IMR-90 (cell line): ENCODE measurements at regions not wholly inside any gene's neighbourhood (a gene's known extent, or its start where the extent isn't known, plus 50 kb on each side); places are given as distances from the start of the nearest gene placed in this dataset.

Experiments used
- ATAC-seq: fragments of 200-7000 bp; cut with Tn5 transposase; 2 replicates; pipeline ENCODE4 v1.9.1; 2020; ENCODE audit warnings: low read depth, mild to moderate bottlenecking, moderate library complexity
- BruUV-seq: library from RNA; stranded (reverse); fragments of 400-500 nt; replicated peaks from 2 replicates; lab custom pipeline; 2021; lab: Mats Ljungman, UMichigan
- CTCF ChIA-PET: fragments of 300-600 bp; formaldehyde crosslinking; extraction: SDS; loops from one replicate; lab custom pipeline; 2021; ENCODE audit warnings: antibody characterized with exemption; lab: Yijun Ruan, JAX
- POLR2A ChIA-PET: fragments of 300-600 bp; sonication (Branson Sonifier 250); formaldehyde crosslinking; loops from one replicate; lab custom pipeline; 2022; ENCODE audit warnings: antibody characterized with exemption; ENCODE audit not compliant: unreplicated experiment; lab: Charles Lee
- DNase-seq: peaks from one replicate; pipeline ENCODE4 v3.0.0; 2013
- H2AFZ ChIP-seq: replicated peaks from 2 replicates; pipeline ENCODE3; 2013; ENCODE audit warnings: low read length, mild to moderate bottlenecking; ENCODE audit not compliant: poor library complexity
- H2AK5ac ChIP-seq: 2 replicates; pipeline ENCODE4 v1.6.1; 2013; ENCODE audit warnings: low read depth, low read length, inconsistent platforms
- H2AK9ac ChIP-seq: replicated peaks from 2 replicates; pipeline ENCODE3; 2013; ENCODE audit warnings: mild to moderate bottlenecking, low read depth, low read length, moderate library complexity; ENCODE audit not compliant: poor library complexity
- H2BK120ac ChIP-seq: 2 replicates; pipeline ENCODE4 v1.6.1; 2013; ENCODE audit warnings: low read depth, low read length, inconsistent platforms
- H2BK15ac ChIP-seq: 3 replicates; pipeline ENCODE4 v1.6.1; 2013; ENCODE audit warnings: low read depth, low read length, inconsistent platforms
- H2BK20ac ChIP-seq: 2 replicates; pipeline ENCODE4 v1.6.1; 2013; ENCODE audit warnings: low read depth, mild to moderate bottlenecking, inconsistent platforms, low read length, moderate library complexity
- H2BK5ac ChIP-seq: 2 replicates; pipeline ENCODE4 v1.6.1; 2013; ENCODE audit warnings: mild to moderate bottlenecking, low read depth, low read length, inconsistent platforms; ENCODE audit not compliant: poor library complexity, severe bottlenecking
- H3K14ac ChIP-seq: replicated peaks from 2 replicates; pipeline ENCODE4 v1.6.1; 2013; ENCODE audit warnings: low read depth, low read length, inconsistent platforms
- H3K18ac ChIP-seq: 2 replicates; pipeline ENCODE4 v1.6.1; 2013; ENCODE audit warnings: low read depth, low read length, control low read depth
- H3K23ac ChIP-seq: 2 replicates; pipeline ENCODE4 v1.6.1; 2013; ENCODE audit warnings: low read depth, low read length, inconsistent platforms
- H3K27ac ChIP-seq: 2 replicates; pipeline ENCODE4 v1.5.1; 2013; ENCODE audit warnings: mild to moderate bottlenecking, control low read depth, low read length; ENCODE audit not compliant: insufficient read depth
- H3K27me3 ChIP-seq: 2 replicates; pipeline ENCODE4 v1.6.1; 2013; ENCODE audit warnings: low read length; ENCODE audit not compliant: control insufficient read depth, insufficient read depth
- H3K36me3 ChIP-seq: 2 replicates; pipeline ENCODE4 v1.6.1; 2013; ENCODE audit warnings: low read length, mixed read lengths; ENCODE audit not compliant: control insufficient read depth, insufficient read depth
- H3K4ac ChIP-seq: 2 replicates; pipeline ENCODE4 v1.6.1; 2013; ENCODE audit warnings: low read depth, low read length, inconsistent platforms
- H3K4me1 ChIP-seq: 2 replicates; pipeline ENCODE4 v1.6.1; 2013; ENCODE audit warnings: low read length, mixed read lengths; ENCODE audit not compliant: control insufficient read depth, insufficient read depth
- H3K4me2 ChIP-seq: 2 replicates; pipeline ENCODE4 v1.6.1; 2013; ENCODE audit warnings: low read depth, mild to moderate bottlenecking, control low read depth, low read length, moderate library complexity
- H3K4me3 ChIP-seq: 2 replicates; pipeline ENCODE4 v1.5.1; 2013; ENCODE audit warnings: low read depth, mild to moderate bottlenecking, control low read depth, low read length, moderate library complexity; ENCODE audit not compliant: insufficient read depth
- H3K56ac ChIP-seq: 2 replicates; pipeline ENCODE4 v1.6.1; 2013; ENCODE audit warnings: low read length, inconsistent platforms; ENCODE audit not compliant: insufficient read depth; ENCODE audit errors: extremely low read depth
- H3K79me1 ChIP-seq, 2 experiments: 2 replicates each; pipeline ENCODE4 v1.6.1; 2013; ENCODE audit warnings: low read length in 2 of 2, inconsistent platforms in 1 of 2, low read depth in 1 of 2
- H3K9ac ChIP-seq: 2 replicates; pipeline ENCODE4 v1.6.1; 2013; ENCODE audit warnings: low read depth, low read length, control low read depth
- H3K9me1 ChIP-seq: 2 replicates; pipeline ENCODE4 v1.6.1; 2013; ENCODE audit warnings: low read length, inconsistent platforms; ENCODE audit not compliant: insufficient read depth
- H3K9me3 ChIP-seq: 2 replicates; pipeline ENCODE4 v1.6.1; 2013; ENCODE audit warnings: low read length; ENCODE audit not compliant: control insufficient read depth, insufficient read depth
- H4K20me1 ChIP-seq: 2 replicates; pipeline ENCODE4 v1.6.1; 2013; ENCODE audit warnings: low read length, inconsistent platforms; ENCODE audit not compliant: insufficient read depth
- H4K5ac ChIP-seq: 2 replicates; pipeline ENCODE4 v1.6.1; 2013; ENCODE audit warnings: mild to moderate bottlenecking, low read depth, low read length, control low read depth
- H4K8ac ChIP-seq, 2 experiments: 2 replicates each; pipeline ENCODE4 v1.6.1; 2013; ENCODE audit warnings: low read depth in 2 of 2, low read length in 2 of 2, control low read depth in 1 of 2, inconsistent platforms in 1 of 2
- H4K91ac ChIP-seq: 2 replicates; pipeline ENCODE4 v1.6.1; 2013; ENCODE audit warnings: low read depth, low read length, inconsistent platforms; ENCODE audit not compliant: insufficient read depth
- CEBPB ChIP-seq: IDR thresholded peaks from 2 replicates; pipeline ENCODE4 v1.6.1; 2012; ENCODE audit warnings: low read depth, low read length, improper control_type of control experiment
- FOS ChIP-seq: fragments of 150-350 bp; IDR thresholded peaks from 2 replicates; pipeline ENCODE4 v1.6.1; 2016; ENCODE audit warnings: low read depth, low read length
- MAZ ChIP-seq: IDR thresholded peaks from 2 replicates; pipeline ENCODE4 v1.6.1; 2012; ENCODE audit warnings: low read depth, mild to moderate bottlenecking, low read length, improper control_type of control experiment, moderate library complexity, borderline replicate concordance
- NFE2L2 ChIP-seq: fragments of 150-350 bp; IDR thresholded peaks from 2 replicates; pipeline ENCODE4 v1.6.1; 2016; ENCODE audit warnings: low read depth, mild to moderate bottlenecking, low read length
- WGBS, 2 experiments: methylation state at CpG; one replicate each; pipeline versions ENCODE4 v1.1.5 to v1.1.7; 2013; ENCODE audit warnings: missing lambda C conversion rate in 2 of 2; ENCODE audit not compliant: insufficient read length in 1 of 2; ENCODE audit errors: extremely low coverage in 2 of 2; 5-methylcytosine and 5-hydroxymethylcytosine counted together
- dilution Hi-C: fragments of 300-500 bp; cut with HindIII; formaldehyde crosslinking; loops from one replicate; pipeline ENCODE4 v1.14.3; 2018; ENCODE audit warnings: low sequenced_read_pairs; ENCODE audit not compliant: unreplicated experiment
- in situ Hi-C: fragments of 300-500 bp; cut with MboI; formaldehyde crosslinking; loops from 3 replicates; pipeline ENCODE4 v1.14.3; 2019; ENCODE audit warnings: low sequenced_read_pairs, inconsistent platforms, mixed read lengths
- intact Hi-C: fragments of 100-400 bp; cut with micrococcal nuclease; formaldehyde crosslinking; loops from 2 replicates; pipeline ENCODE4 v1.10.0; 2022
- TF ChIP-seq, protein P1 (sequence below): fragments of 150-350 bp; IDR thresholded peaks from 2 replicates; pipeline ENCODE4 v1.6.1; 2017; ENCODE audit warnings: mild to moderate bottlenecking, antibody characterized with exemption, low read length, low read depth

- H2BK15ac ChIP-seq, result no peak overlapping the region
- H4K91ac ChIP-seq, result no peak overlapping the region
- H4K8ac ChIP-seq, result no peak overlapping the region
- dilution Hi-C loops, result no loop called here
- in situ Hi-C loops, result loop anchor here (25.0 kb wide), 1 partner anchor 587 kb away; no protein-coding TSS in a partner anchor
- H2BK20ac ChIP-seq, result no peak overlapping the region
- intact Hi-C loops, result no loop called here
- ChIA-PET CTCF (no interaction called here), POLR2A (no interaction called here)
- no peak overlapping the region for H3K4me3 ChIP-seq
- H3K4me2 ChIP-seq, result no peak overlapping the region
- no peak overlapping the region for H4K5ac ChIP-seq
- no peak overlapping the region for H3K27ac ChIP-seq
- H3K79me1 ChIP-seq, result no peaks in the 10 kb centered on the region
- no peaks in the 10 kb centered on the region for H4K20me1 ChIP-seq
- BruUV-seq, result no TSS peak
- H3K18ac ChIP-seq, result no peak overlapping the region
- DNase-seq (no peak), ATAC-seq (no peak)
- H3K4ac ChIP-seq, result no peak overlapping the region
- no peak overlapping the region for H2BK120ac ChIP-seq
- no peak overlapping the region for H2AK9ac ChIP-seq
- peaks cover 3% of the 10 kb centered on the region; the same call in 1 of the 2 replicates for H3K4me1 ChIP-seq
- no peak overlapping the region for H2BK5ac ChIP-seq
- no peak overlapping the region for H3K9ac ChIP-seq
- H3K27me3 ChIP-seq, result no peaks in the 10 kb centered on the region
- H2AFZ ChIP-seq, result no peak overlapping the region
- no peak overlapping the region for H3K56ac ChIP-seq
- TF ChIP-seq NFE2L2, result no peak
- TF ChIP-seq MAZ, result no peak
- TF ChIP-seq CEBPB, result no peak
- TF ChIP-seq, protein P1, sequence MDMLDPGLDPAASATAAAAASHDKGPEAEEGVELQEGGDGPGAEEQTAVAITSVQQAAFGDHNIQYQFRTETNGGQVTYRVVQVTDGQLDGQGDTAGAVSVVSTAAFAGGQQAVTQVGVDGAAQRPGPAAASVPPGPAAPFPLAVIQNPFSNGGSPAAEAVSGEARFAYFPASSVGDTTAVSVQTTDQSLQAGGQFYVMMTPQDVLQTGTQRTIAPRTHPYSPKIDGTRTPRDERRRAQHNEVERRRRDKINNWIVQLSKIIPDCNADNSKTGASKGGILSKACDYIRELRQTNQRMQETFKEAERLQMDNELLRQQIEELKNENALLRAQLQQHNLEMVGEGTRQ, result no peak
- 0 out of 2 replicates have a peak, but pooled peaks have one; percentile 39 for TF ChIP-seq FOS
- no peaks in the 10 kb centered on the region for H3K36me3 ChIP-seq
- H3K9me3 ChIP-seq, result no peaks in the 10 kb centered on the region
- H3K9me1 ChIP-seq, result no peaks in the 10 kb centered on the region
- H2AK5ac ChIP-seq, result no peak overlapping the region
- H3K14ac ChIP-seq, result no peak overlapping the region
- WGBS, 2 experiments, result 57 to 100% methylated on average over 2 to 6 of the region's 7 CpGs
- no peak overlapping the region for H3K23ac ChIP-seq
Observed at GRCh38 chr3:117400303-117400702, 690.7 kb downstream of the TUSC7 start.
